ENCODE measurements at regions not wholly inside any gene's neighbourhood (a gene's known extent, or its start where the extent isn't known, plus 50 kb on each side); places are given as distances from the start of the nearest gene placed in this dataset.

- TF ChIP-seq ZNF740 (CRISPR knock-in tag; IDR thresholded peaks at IDR 0.05): no peak
- no peak for TF ChIP-seq ZNF740 (tag; IDR thresholded peaks at IDR 0.05)
- TF ChIP-seq KLF13 (tag; IDR thresholded peaks at IDR 0.05; ENCODE audit: borderline replicate concordance, low read depth): no peak
Observed at GRCh38 chr2:2832657-2833056, 501.6 kb upstream of the MYT1L start (continued).

- Histone ChIP-seq H3K4me1 (replicated peaks in 1 of 2; ENCODE audit: control insufficient read depth in 2 of 2, insufficient read depth in 2 of 2, low read length in 2 of 2) (no peaks in the 10 kb centered on the region; a peak in 1 of 5 replicates), H3K27me3 (ENCODE audit: control insufficient read depth in 2 of 2, insufficient read depth in 2 of 2, low read length in 2 of 2) (peaks cover 0 to 28% of the 10 kb centered on the region in 2 experiments; a peak in 2 of 5 replicates), H3K4me3 (no peak overlapping the region), H3K79me2 (ENCODE audit: control insufficient read depth, insufficient read depth, low read length) (no peaks in the 10 kb centered on the region), H2AFZ (ENCODE audit: low read depth, low read length) (no peak overlapping the region), H4K20me1 (replicated peaks; ENCODE audit: control insufficient read depth, insufficient read depth, low read length) (no peaks in the 10 kb centered on the region; the same call in 1 of the 2 replicates), H3K27ac (ENCODE audit: extremely low read depth, low read depth, low read length) (no peak overlapping the region), H3K36me3 (ENCODE audit: control insufficient read depth, insufficient read depth, low read length) (no peaks in the 10 kb centered on the region), H3K9me3 (replicated peaks; ENCODE audit: control insufficient read depth, insufficient read depth, low read depth, low read length) (no peaks in the 10 kb centered on the region), H3K4me2 (ENCODE audit: insufficient read depth, low read length) (no peak overlapping the region), H3K9ac (ENCODE audit: insufficient read depth in 1 of 2, low read depth in 2 of 2, low read length in 2 of 2) (no peak overlapping the region), H3K9me1 (ENCODE audit: control insufficient read depth, insufficient read depth, low read length) (no peaks in the 10 kb centered on the region)
- in situ Hi-C loops (cut with MboI): no loop called here
- no peak for DNase-seq (ENCODE audit: extremely low read depth in 1 of 4, low spot score in 3 of 4)
- no peak for ATAC-seq
- WGBS (ENCODE audit: insufficient coverage, low coverage, missing lambda C conversion rate): 0% methylated on average over 9 of the region's 11 CpGs
- no TSS peak for BruUV-seq (replicated peaks)
- POLR2A ChIA-PET: no interaction called here
- FAIRE-seq: no peak
- intact Hi-C loops (cut with micrococcal nuclease): no loop called here
- CTCF ChIA-PET (ENCODE audit: low intra/inter-chr PET ratio): no interaction called here
- no peak for TF ChIP-seq PKNOX1 (IDR thresholded peaks at IDR 0.05)
- TF ChIP-seq ZNF449 (CRISPR knock-in tag; IDR thresholded peaks at IDR 0.05): no peak
- no peak for TF ChIP-seq GATAD2A (IDR thresholded peaks at IDR 0.05)
- no peak for TF ChIP-seq KLF1 (tag; IDR thresholded peaks at IDR 0.05)
- TF ChIP-seq SMAD4 (CRISPR knock-in tag; conservative IDR thresholded peaks at IDR 0.05): no peak
- no peak for TF ChIP-seq CBX1 (IDR thresholded peaks at IDR 0.05; ENCODE audit: low read depth)
- TF ChIP-seq RBM15 (IDR thresholded peaks at IDR 0.05; ENCODE audit: insufficient read depth, low read length): no peak
- TF ChIP-seq MXD1 (CRISPR knock-in tag; IDR thresholded peaks at IDR 0.05; ENCODE audit: borderline replicate concordance, poor library complexity, severe bottlenecking): no peak
- no peak for TF ChIP-seq CHD4 (IDR thresholded peaks at IDR 0.05; ENCODE audit: insufficient read depth, insufficient replicate concordance, low read depth, low read length, poor library complexity, severe bottlenecking)
- no peak for TF ChIP-seq MED1 (CRISPR knock-in tag; IDR thresholded peaks at IDR 0.05; ENCODE audit: borderline replicate concordance)
- no peak for TF ChIP-seq ZNF77 (CRISPR knock-in tag; IDR thresholded peaks at IDR 0.05)
- no peak for TF ChIP-seq PHB2 (IDR thresholded peaks at IDR 0.05; ENCODE audit: low read depth)
- no peak for TF ChIP-seq SMARCE1 (IDR thresholded peaks at IDR 0.05)
- TF ChIP-seq NKRF (IDR thresholded peaks at IDR 0.05; ENCODE audit: borderline replicate concordance): no peak
Observed at GRCh38 chr2:2831633-2832032, 500.6 kb upstream of the MYT1L start.

Measured in K562 (cell line).